ENCODE measurements at regions not wholly inside any gene's neighbourhood (a gene's known extent, or its start where the extent isn't known, plus 50 kb on each side); places are given as distances from the start of the nearest gene placed in this dataset.

GRCh38 chr18:78739115-78739514 is 240.5 kb upstream of the SALL3 start:
- TF ChIP-seq, protein P1, sequence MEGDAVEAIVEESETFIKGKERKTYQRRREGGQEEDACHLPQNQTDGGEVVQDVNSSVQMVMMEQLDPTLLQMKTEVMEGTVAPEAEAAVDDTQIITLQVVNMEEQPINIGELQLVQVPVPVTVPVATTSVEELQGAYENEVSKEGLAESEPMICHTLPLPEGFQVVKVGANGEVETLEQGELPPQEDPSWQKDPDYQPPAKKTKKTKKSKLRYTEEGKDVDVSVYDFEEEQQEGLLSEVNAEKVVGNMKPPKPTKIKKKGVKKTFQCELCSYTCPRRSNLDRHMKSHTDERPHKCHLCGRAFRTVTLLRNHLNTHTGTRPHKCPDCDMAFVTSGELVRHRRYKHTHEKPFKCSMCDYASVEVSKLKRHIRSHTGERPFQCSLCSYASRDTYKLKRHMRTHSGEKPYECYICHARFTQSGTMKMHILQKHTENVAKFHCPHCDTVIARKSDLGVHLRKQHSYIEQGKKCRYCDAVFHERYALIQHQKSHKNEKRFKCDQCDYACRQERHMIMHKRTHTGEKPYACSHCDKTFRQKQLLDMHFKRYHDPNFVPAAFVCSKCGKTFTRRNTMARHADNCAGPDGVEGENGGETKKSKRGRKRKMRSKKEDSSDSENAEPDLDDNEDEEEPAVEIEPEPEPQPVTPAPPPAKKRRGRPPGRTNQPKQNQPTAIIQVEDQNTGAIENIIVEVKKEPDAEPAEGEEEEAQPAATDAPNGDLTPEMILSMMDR (IDR thresholded peaks at IDR 0.05) = no peak
- no peak for TF ChIP-seq POLR2AphosphoS5 (IDR thresholded peaks at IDR 0.05)
- no peak for TF ChIP-seq POLR2A (IDR thresholded peaks at IDR 0.05)

Measured in sigmoid colon (tissue), 4 donors.